ENCODE measurements at regions not wholly inside any gene's neighbourhood (a gene's known extent, or its start where the extent isn't known, plus 50 kb on each side); places are given as distances from the start of the nearest gene placed in this dataset.

DNA sequence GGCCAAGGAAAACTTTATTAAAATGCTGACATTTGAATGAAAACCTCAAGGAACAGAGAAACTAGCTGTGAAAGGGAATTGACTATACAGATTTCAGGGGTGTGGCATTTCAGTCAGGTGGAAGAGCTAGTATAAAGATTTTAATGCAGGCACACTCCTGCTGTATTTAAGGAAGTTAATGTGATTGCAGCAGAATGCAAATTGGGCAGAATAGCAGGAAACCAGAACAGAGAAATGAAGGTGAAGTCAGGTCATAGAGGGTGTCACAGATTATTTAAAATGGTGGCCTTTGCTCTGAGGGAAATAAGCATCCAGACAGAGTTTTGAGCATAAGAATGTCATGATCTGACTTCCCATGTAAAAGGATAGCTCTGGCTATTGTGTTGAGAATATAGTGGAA, 898.1 kb upstream of the WWC1 start:
- DNase-seq (ENCODE audit: extremely low read depth, insufficient read length), result no peak
- TF ChIP-seq CTCF (IDR thresholded peaks at IDR 0.05; ENCODE audit: insufficient read depth, low read length, poor library complexity, severe bottlenecking), result no peak
- H3K27me3 ChIP-seq (replicated peaks; ENCODE audit: control insufficient read depth, insufficient read depth, low read length), result no peaks in the 10 kb centered on the region
- no peaks in the 10 kb centered on the region for H3K36me3 ChIP-seq (ENCODE audit: control insufficient read depth, insufficient read depth, low read length)
- H3K4me3 ChIP-seq (replicated peaks; ENCODE audit: low read depth, low read length), result no peak overlapping the region

- no peak for DNase-seq (ENCODE audit: extremely low read depth, insufficient read length)
- Histone ChIP-seq H3K27me3 (replicated peaks; ENCODE audit: control insufficient read depth, insufficient read depth, low read length) (no peaks in the 10 kb centered on the region), H3K4me3 (replicated peaks; ENCODE audit: low read depth, low read length) (no peak overlapping the region)
These were observed 888.8 kb upstream of the WWC1 start for GRCh38 chr5:167402671-167403070.

DNA sequence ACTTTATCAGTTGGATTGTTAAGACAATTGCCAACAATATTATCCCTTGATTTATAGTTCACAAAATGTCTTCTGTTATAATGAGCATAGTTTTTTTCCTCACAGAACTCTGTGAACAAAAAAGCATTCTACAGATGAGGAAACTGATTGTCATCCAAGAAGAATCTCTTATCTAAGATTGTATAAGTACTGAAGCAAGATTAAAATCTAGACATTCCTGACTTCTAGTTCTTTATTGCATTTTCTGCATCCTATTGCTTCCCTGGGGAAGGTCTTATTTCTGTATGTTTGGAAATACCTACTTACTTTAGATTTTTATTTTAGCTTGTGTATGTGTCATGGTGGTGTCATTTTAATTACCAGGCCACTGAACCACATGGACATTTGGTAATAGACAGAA, 884.9 kb upstream of the WWC1 start:
- DNase-seq (ENCODE audit: extremely low read depth, insufficient read length), result no peak
- H3K36me3 ChIP-seq (ENCODE audit: control insufficient read depth, insufficient read depth, low read length), result no peaks in the 10 kb centered on the region
- TF ChIP-seq CTCF (IDR thresholded peaks at IDR 0.05; ENCODE audit: insufficient read depth, low read length, poor library complexity, severe bottlenecking), result no peak
- H3K4me3 ChIP-seq (replicated peaks; ENCODE audit: low read depth, low read length), result no peak overlapping the region
- H3K27me3 ChIP-seq (replicated peaks; ENCODE audit: control insufficient read depth, insufficient read depth, low read length), result no peaks in the 10 kb centered on the region

More at GRCh38 chr5:167402671-167403070, 888.8 kb upstream of the WWC1 start:
- TF ChIP-seq CTCF (IDR thresholded peaks at IDR 0.05; ENCODE audit: insufficient read depth, low read length, poor library complexity, severe bottlenecking), result no peak
- H3K36me3 ChIP-seq (ENCODE audit: control insufficient read depth, insufficient read depth, low read length), result no peaks in the 10 kb centered on the region

GRCh38 chr5:167412556-167412955, 878.9 kb upstream of the WWC1 start:
- H3K27me3 ChIP-seq (replicated peaks; ENCODE audit: control insufficient read depth, insufficient read depth, low read length), result no peaks in the 10 kb centered on the region
- no peak for TF ChIP-seq CTCF (IDR thresholded peaks at IDR 0.05; ENCODE audit: insufficient read depth, low read length, poor library complexity, severe bottlenecking)
- H3K4me3 ChIP-seq (replicated peaks; ENCODE audit: low read depth, low read length), result no peak overlapping the region
- DNase-seq (ENCODE audit: extremely low read depth, insufficient read length), result no peak
- H3K36me3 ChIP-seq (ENCODE audit: control insufficient read depth, insufficient read depth, low read length), result no peaks in the 10 kb centered on the region

DNA sequence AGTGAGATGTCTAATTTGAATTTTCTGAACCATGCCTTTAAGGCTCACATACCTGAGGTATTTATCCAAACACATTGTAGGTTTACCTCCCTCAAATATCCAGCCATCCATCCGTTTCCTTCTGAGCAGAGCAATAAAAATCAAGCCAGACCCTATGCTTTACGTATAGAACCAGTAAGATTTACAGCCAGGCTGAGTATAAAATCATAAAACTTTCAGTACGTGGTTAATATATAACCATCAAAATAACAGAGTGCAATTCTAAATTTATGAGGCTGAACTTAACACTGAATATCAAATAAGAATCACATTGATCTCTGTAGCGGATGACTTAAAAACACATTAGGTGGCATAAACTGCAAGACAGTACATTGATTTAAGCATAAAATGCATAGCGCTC, 877.9 kb upstream of the WWC1 start:
- no peak for TF ChIP-seq CTCF (IDR thresholded peaks at IDR 0.05; ENCODE audit: insufficient read depth, low read length, poor library complexity, severe bottlenecking)
- H3K27me3 ChIP-seq (replicated peaks; ENCODE audit: control insufficient read depth, insufficient read depth, low read length), result no peaks in the 10 kb centered on the region
- H3K4me3 ChIP-seq (replicated peaks; ENCODE audit: low read depth, low read length), result no peak overlapping the region
- no peaks in the 10 kb centered on the region for H3K36me3 ChIP-seq (ENCODE audit: control insufficient read depth, insufficient read depth, low read length)
- no peak for DNase-seq (ENCODE audit: extremely low read depth, insufficient read length)

DNA sequence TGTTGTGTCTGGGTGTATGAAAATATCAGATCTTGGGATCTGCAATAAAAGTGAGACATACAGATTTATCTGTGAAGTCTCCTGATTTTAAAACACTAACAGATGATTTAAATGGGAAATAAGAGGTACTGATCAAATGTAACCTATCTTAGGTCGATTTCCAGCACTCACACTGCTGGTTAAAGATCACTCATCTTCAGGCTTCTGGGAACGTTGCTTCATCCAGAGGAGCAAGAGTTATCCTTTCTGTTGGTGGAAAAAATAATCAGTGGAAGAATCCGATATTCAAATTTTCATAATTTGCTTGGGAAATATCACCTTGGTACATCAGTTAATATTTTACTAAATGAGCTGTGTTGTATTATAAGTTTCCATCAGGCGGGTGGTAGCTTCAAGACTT, 876.8 kb upstream of the WWC1 start:
- Histone ChIP-seq H3K4me3 (replicated peaks; ENCODE audit: low read depth, low read length) (no peak overlapping the region), H3K27me3 (replicated peaks; ENCODE audit: control insufficient read depth, insufficient read depth, low read length) (no peaks in the 10 kb centered on the region), H3K36me3 (ENCODE audit: control insufficient read depth, insufficient read depth, low read length) (no peaks in the 10 kb centered on the region)
- no peak for DNase-seq (ENCODE audit: extremely low read depth, insufficient read length)
- TF ChIP-seq CTCF (IDR thresholded peaks at IDR 0.05; ENCODE audit: insufficient read depth, low read length, poor library complexity, severe bottlenecking), result no peak
